Panc1 (cell line): ENCODE measurements at regions not wholly inside any gene's neighbourhood (a gene's known extent, or its start where the extent isn't known, plus 50 kb on each side); places are given as distances from the start of the nearest gene placed in this dataset.

Source experiments
- CTCF ChIP-seq: fragments of 450-650 bp; IDR thresholded peaks from 2 replicates; pipeline ENCODE4 v1.5.1; 2017; ENCODE audit warnings: mild to moderate bottlenecking
- REST ChIP-seq, 2 experiments: IDR thresholded peaks; 2 replicates each; pipeline ENCODE4 v1.6.1; 2011 to 2012; ENCODE audit warnings: low read depth in 2 of 2, control low read depth in 1 of 2, low read length in 1 of 2, mild to moderate bottlenecking in 1 of 2, moderate library complexity in 1 of 2; ENCODE audit not compliant: insufficient read depth in 1 of 2

GRCh38 chr2:39920307-39920801 lies 141.3 kb upstream of the THUMPD2 start:
- TF ChIP-seq CTCF = no peak
- no peak for TF ChIP-seq REST (IDR thresholded peaks at IDR 0.05; ENCODE audit: insufficient read depth in 1 of 2, low read depth in 2 of 2, low read length in 1 of 2)
